ENCODE measurements at regions not wholly inside any gene's neighbourhood (a gene's known extent, or its start where the extent isn't known, plus 50 kb on each side); places are given as distances from the start of the nearest gene placed in this dataset.

- no peak for TF ChIP-seq CTCF (IDR thresholded peaks at IDR 0.05)
- no peak for TF ChIP-seq POLR2A (IDR thresholded peaks at IDR 0.05)
These were observed 473.5 kb upstream of the MYT1L start for GRCh38 chr2:2804528-2804927.

Data from body of pancreas (tissue), 4 donors.